H1 (cell line): ENCODE measurements at regions not wholly inside any gene's neighbourhood (a gene's known extent, or its start where the extent isn't known, plus 50 kb on each side); places are given as distances from the start of the nearest gene placed in this dataset.

Source experiments
- CTCF ChIA-PET: fragments of 300-600 bp; sonication (Branson Sonifier 250); formaldehyde crosslinking; loops from one replicate; lab custom pipeline; 2021; ENCODE audit not compliant: partially characterized antibody; lab: Charles Lee
- POLR2A ChIA-PET: fragments of 300-600 bp; sonication (Branson Sonifier 250); formaldehyde crosslinking; loops from one replicate; lab custom pipeline; 2021; ENCODE audit warnings: inconsistent platforms; ENCODE audit not compliant: partially characterized antibody; lab: Charles Lee
- DNase-seq, 2 experiments: peaks; one replicate each; pipeline versions ENCODE4 v3.0.0 to v3.0.0-alpha.2; 2010 to 2022; ENCODE audit warnings: low spot score in 2 of 2, low read depth in 1 of 2, mixed read lengths in 1 of 2
- FAIRE-seq: peaks from 2 replicates; lab custom pipeline; 2011; peaks lifted over from hg19 to GRCh38; lab: Jason Lieb, UNC
- H2AFZ ChIP-seq: 2 replicates; pipeline ENCODE4 v1.8.1; 2012; ENCODE audit warnings: low read length, inconsistent platforms
- H2AK5ac ChIP-seq: 2 replicates; pipeline ENCODE4 v1.6.1; 2013; ENCODE audit warnings: low read depth, low read length
- H2BK120ac ChIP-seq: replicated peaks from 2 replicates; pipeline ENCODE3; 2013; ENCODE audit warnings: low read depth, low read length, inconsistent platforms
- H2BK12ac ChIP-seq: 2 replicates; pipeline ENCODE4 v1.6.1; 2013; ENCODE audit warnings: low read depth, low read length
- H2BK15ac ChIP-seq: 2 replicates; pipeline ENCODE4 v1.6.1; 2013; ENCODE audit warnings: low read length
- H2BK20ac ChIP-seq: 2 replicates; pipeline ENCODE4 v1.6.1; 2013; ENCODE audit warnings: low read length
- H2BK5ac ChIP-seq: 2 replicates; pipeline ENCODE4 v1.6.1; 2013; ENCODE audit warnings: low read depth, low read length
- H3K14ac ChIP-seq: 2 replicates; pipeline ENCODE4 v1.6.1; 2013; ENCODE audit warnings: inconsistent platforms; ENCODE audit not compliant: insufficient read length
- H3K18ac ChIP-seq: 2 replicates; pipeline ENCODE4 v1.6.1; 2013; ENCODE audit warnings: low read length; ENCODE audit errors: extremely low read depth
- H3K23ac ChIP-seq: 2 replicates; pipeline ENCODE4 v1.6.1; 2013; ENCODE audit warnings: inconsistent platforms; ENCODE audit not compliant: insufficient read length
- H3K23me2 ChIP-seq: 2 replicates; pipeline ENCODE4 v1.6.1; 2013; ENCODE audit warnings: low read depth, low read length
- H3K27ac ChIP-seq: 2 replicates; pipeline ENCODE4 v1.6.1; 2011; ENCODE audit warnings: low read depth, low read length, inconsistent platforms
- H3K27me3 ChIP-seq, 4 experiments: replicated peaks in 1 of 4; 1 replicate in 1 of 4; 2 replicates in 3 of 4; pipeline versions ENCODE4 v1.6.1 to v1.8.1; 2011 to 2013; ENCODE audit warnings: low read length in 3 of 4, mild to moderate bottlenecking in 3 of 4, inconsistent platforms in 2 of 4, mixed read lengths in 2 of 4, moderate library complexity in 1 of 4; ENCODE audit not compliant: control insufficient read depth in 3 of 4, insufficient read depth in 3 of 4; ENCODE audit errors: extremely low read depth in 1 of 4
- H3K36me3 ChIP-seq, 4 experiments: 2 replicates each; pipeline versions ENCODE4 v1.6.1 to v1.8.1; 2011 to 2013; ENCODE audit warnings: mild to moderate bottlenecking in 4 of 4, low read length in 3 of 4, moderate library complexity in 2 of 4, control low read depth in 1 of 4, inconsistent platforms in 1 of 4; ENCODE audit not compliant: insufficient read depth in 4 of 4, control insufficient read depth in 2 of 4
- H3K4ac ChIP-seq: replicated peaks from 2 replicates; pipeline ENCODE3; 2013; ENCODE audit warnings: low read length, low read depth, mixed read lengths, inconsistent platforms; ENCODE audit not compliant: insufficient read length
- H3K4me1 ChIP-seq, 4 experiments: replicated peaks in 1 of 4; 1 replicate in 1 of 4; 2 replicates in 3 of 4; pipeline versions ENCODE4 v1.6.1 to v1.8.1; 2011 to 2013; ENCODE audit warnings: low read length in 3 of 4, inconsistent platforms in 2 of 4, mixed read lengths in 1 of 4; ENCODE audit not compliant: insufficient read depth in 4 of 4, control insufficient read depth in 3 of 4
- H3K4me2 ChIP-seq, 2 experiments: 2 replicates each; pipeline versions ENCODE4 v1.6.1 to v1.8.1; 2011 to 2013; ENCODE audit warnings: low read depth in 2 of 2, low read length in 2 of 2, control low read depth in 1 of 2, inconsistent platforms in 1 of 2, mild to moderate bottlenecking in 1 of 2; ENCODE audit not compliant: insufficient read depth in 1 of 2
- H3K4me3 ChIP-seq, 4 experiments: fragments of 200-600, 300-600 bp in 1 of 4; sonication (generic), shearing (Covaris generic), sonication (Bioruptor Twin) in 1 of 4; 2 replicates each; pipeline versions ENCODE4 v1.5.1 to v1.8.1; 2011 to 2016; ENCODE audit warnings: low read length in 4 of 4, low read depth in 3 of 4, control low read depth in 2 of 4, inconsistent platforms in 2 of 4, mild to moderate bottlenecking in 2 of 4, mixed read lengths in 1 of 4, moderate library complexity in 1 of 4; ENCODE audit not compliant: insufficient read depth in 2 of 4; ENCODE audit errors: extremely low read depth in 1 of 4
- H3K56ac ChIP-seq: replicated peaks from 2 replicates; pipeline ENCODE3; 2013; ENCODE audit warnings: low read depth, mild to moderate bottlenecking, mixed read lengths, low read length, inconsistent platforms; ENCODE audit not compliant: insufficient read length
- H3K79me1 ChIP-seq: 2 replicates; pipeline ENCODE4 v1.6.1; 2013; ENCODE audit warnings: low read depth, low read length, control low read depth
- H3K79me2 ChIP-seq, 2 experiments: 2 replicates each; pipeline versions ENCODE4 v1.6.1 to v1.8.1; 2012 to 2013; ENCODE audit warnings: low read length in 2 of 2, mild to moderate bottlenecking in 2 of 2, inconsistent platforms in 1 of 2; ENCODE audit not compliant: insufficient read depth in 2 of 2, control insufficient read depth in 1 of 2
- H3K9ac ChIP-seq, 4 experiments: replicated peaks in 1 of 4; 1 replicate in 1 of 4; 2 replicates in 3 of 4; pipeline versions ENCODE4 v1.6.1 to v1.8.1; 2011 to 2013; ENCODE audit warnings: low read depth in 3 of 4, low read length in 3 of 4, control low read depth in 2 of 4, mild to moderate bottlenecking in 2 of 4, moderate library complexity in 2 of 4, inconsistent platforms in 1 of 4; ENCODE audit errors: extremely low read depth in 1 of 4
- H3K9me3 ChIP-seq, 2 experiments: 2 replicates each; pipeline versions ENCODE4 v1.6.1 to v1.8.1; 2012 to 2013; ENCODE audit warnings: mild to moderate bottlenecking in 2 of 2, moderate library complexity in 2 of 2, control low read depth in 1 of 2, inconsistent platforms in 1 of 2, low read depth in 1 of 2, low read length in 1 of 2, mixed read lengths in 1 of 2; ENCODE audit not compliant: insufficient read depth in 2 of 2
- H4K20me1 ChIP-seq, 2 experiments: replicated peaks in 1 of 2; 2 replicates each; pipeline versions ENCODE3 to v1.8.1; 2011 to 2013; ENCODE audit warnings: inconsistent platforms in 2 of 2, low read length in 2 of 2, mild to moderate bottlenecking in 1 of 2; ENCODE audit not compliant: insufficient read depth in 2 of 2, control insufficient read depth in 1 of 2
- H4K5ac ChIP-seq: 2 replicates; pipeline ENCODE4 v1.6.1; 2013; ENCODE audit warnings: low read length, low read depth, mixed read lengths, inconsistent platforms; ENCODE audit not compliant: insufficient read length
- H4K8ac ChIP-seq: 2 replicates; pipeline ENCODE4 v1.8.0; 2013; ENCODE audit warnings: mild to moderate bottlenecking, moderate library complexity, low read length, inconsistent platforms; ENCODE audit not compliant: insufficient read depth; ENCODE audit errors: extremely low read depth
- H4K91ac ChIP-seq: replicated peaks from 2 replicates; pipeline ENCODE3; 2013; ENCODE audit warnings: low read length, mixed read lengths, inconsistent platforms; ENCODE audit not compliant: insufficient read length
- ASH2L ChIP-seq: fragments of 200-600, 300-600 bp; sonication (generic); IDR thresholded peaks from one replicate; pipeline ENCODE4 v1.7.1; 2017; ENCODE audit warnings: low read length
- ATF2 ChIP-seq: IDR thresholded peaks from 2 replicates; pipeline ENCODE4 v1.6.1; 2012; ENCODE audit warnings: low read length, inconsistent platforms
- BRCA1 ChIP-seq: IDR thresholded peaks from 2 replicates; pipeline ENCODE4 v1.6.1; 2012; ENCODE audit warnings: low read depth, low read length, improper control_type of control experiment
- CBX8 ChIP-seq: fragments of 300-800, 300-1000 bp; sonication (generic); IDR thresholded peaks from 2 replicates; pipeline ENCODE4 v1.7.1; 2016; ENCODE audit warnings: low read depth, low read length, borderline replicate concordance
- HDAC6 ChIP-seq: IDR thresholded peaks from one replicate; pipeline ENCODE4 v1.7.1; 2012; ENCODE audit warnings: low read depth, mild to moderate bottlenecking, inconsistent platforms, low read length, moderate library complexity
- JUN ChIP-seq: IDR thresholded peaks from 2 replicates; pipeline ENCODE4 v1.6.1; 2011; ENCODE audit warnings: low read depth, mild to moderate bottlenecking, improper control_type of control experiment, low read length
- NANOG ChIP-seq: IDR thresholded peaks from 2 replicates; pipeline ENCODE4 v1.6.1; 2011; ENCODE audit warnings: low read length, low read depth, mild to moderate bottlenecking, inconsistent platforms; ENCODE audit not compliant: insufficient read depth, poor library complexity, severe bottlenecking
- POLR2AphosphoS5 ChIP-seq: IDR thresholded peaks from 2 replicates; pipeline ENCODE4 v1.6.1; 2011; ENCODE audit warnings: low read depth, low read length
- POU5F1 ChIP-seq: IDR thresholded peaks from 2 replicates; pipeline ENCODE4 v1.6.1; 2011; ENCODE audit warnings: low read depth, mild to moderate bottlenecking, low read length, moderate library complexity
- SIN3A ChIP-seq, 2 experiments: IDR thresholded peaks in 1 of 2; conservative IDR thresholded peaks in 1 of 2; 2 replicates each; pipeline ENCODE4 v1.6.1; 2011 to 2012; ENCODE audit warnings: low read length in 2 of 2, improper control_type of control experiment in 1 of 2, low read depth in 1 of 2, mild to moderate bottlenecking in 1 of 2
- WGBS, 2 experiments: shearing (Covaris generic) in 1 of 2; methylation state at CpG; one replicate each; pipeline versions ENCODE4 v1.1.6 to v1.1.7; 2013 to 2015; ENCODE audit warnings: low lambda C conversion rate in 2 of 2, mixed read lengths in 2 of 2, inconsistent platforms in 1 of 2, low coverage in 1 of 2, missing lambda C conversion rate in 1 of 2; ENCODE audit not compliant: insufficient replicate concordance in 2 of 2, insufficient coverage in 1 of 2, insufficient read length in 1 of 2; ENCODE audit errors: extremely low coverage in 1 of 2, missing lambda C conversion rate in 1 of 2; 5-methylcytosine and 5-hydroxymethylcytosine counted together

GRCh38 chr14:89639687-89640086, 222.7 kb upstream of the FOXN3 start:
- no peak overlapping the region for H2BK12ac ChIP-seq
- ChIA-PET POLR2A (no interaction called here), CTCF (no interaction called here)
- H2BK5ac ChIP-seq, result no peak overlapping the region
- no peak overlapping the region for H3K4me3 ChIP-seq
- no peaks in the 10 kb centered on the region for H4K20me1 ChIP-seq
- no peak overlapping the region for H4K5ac ChIP-seq
- no peak overlapping the region for H3K27ac ChIP-seq
- H2AFZ ChIP-seq, result no peak overlapping the region
- no peak overlapping the region for H3K23ac ChIP-seq
- H3K9me3 ChIP-seq, result no peaks in the 10 kb centered on the region
- no peaks in the 10 kb centered on the region for H3K23me2 ChIP-seq
- no peak overlapping the region for H4K8ac ChIP-seq
- no peaks in the 10 kb centered on the region for H3K79me1 ChIP-seq
- no peak overlapping the region for H3K18ac ChIP-seq
- no peak overlapping the region for H2BK20ac ChIP-seq
- no peak overlapping the region for H2BK120ac ChIP-seq
- H3K27me3 ChIP-seq, result no peaks in the 10 kb centered on the region
- H3K56ac ChIP-seq, result no peak overlapping the region
- FAIRE-seq (no peak), DNase-seq (no peak)
- WGBS, 2 experiments, result 96% methylated on average over 1 of the region's 1 CpG; no CpG with 5 or more reads in 1 of the 2 experiments
- H3K14ac ChIP-seq, result no peak overlapping the region
- no peak overlapping the region for H2BK15ac ChIP-seq
- H3K4ac ChIP-seq, result no peak overlapping the region
- H3K4me2 ChIP-seq, result no peak overlapping the region
- no peak overlapping the region for H3K9ac ChIP-seq
- no peaks in the 10 kb centered on the region for H3K36me3 ChIP-seq
- H4K91ac ChIP-seq, result no peak overlapping the region
- H3K4me1 ChIP-seq, result no peaks in the 10 kb centered on the region; a peak in 1 of 7 replicates
- no peak overlapping the region for H2AK5ac ChIP-seq
- no peaks in the 10 kb centered on the region for H3K79me2 ChIP-seq
- TF ChIP-seq JUN (no peak), NANOG (no peak), POLR2AphosphoS5 (no peak), ASH2L (no peak), ATF2 (no peak), POU5F1 (no peak), SIN3A (conservative IDR thresholded peaks at IDR 0.05 in 1 of 2, IDR thresholded peaks at IDR 0.05 in 1 of 2; ENCODE audit: low read depth in 1 of 2, low read length in 2 of 2) (no peak), HDAC6 (no peak), BRCA1 (no peak), CBX8 (no peak)
